HG03097 (cell line): ENCODE measurements at regions not wholly inside any gene's neighbourhood (a gene's known extent, or its start where the extent isn't known, plus 50 kb on each side); places are given as distances from the start of the nearest gene placed in this dataset.

Source experiments
- ATAC-seq: cut with Tn5 transposase; IDR thresholded peaks from one replicate; pipeline ENCODE4 v1.9.1; 2021; ENCODE audit not compliant: unreplicated experiment, low FRiP score

- ATAC-seq: no peak
Observed at GRCh38 chr3:13176445-13176844, 103.2 kb upstream of the IQSEC1 start.

GRCh38 chr3:13174803-13175135 lies 101.5 kb upstream of the IQSEC1 start:
- no peak for ATAC-seq

- ATAC-seq: no peak
Observed at GRCh38 chr3:13174011-13174802, 101.0 kb upstream of the IQSEC1 start.

- ATAC-seq: no peak
Observed at GRCh38 chr3:13173186-13173585, 100.0 kb upstream of the IQSEC1 start.

GRCh38 chr3:13172644-13173013 lies 99.4 kb upstream of the IQSEC1 start:
- no peak for ATAC-seq

- no peak for ATAC-seq
Observed at GRCh38 chr3:13171704-13172643, 98.7 kb upstream of the IQSEC1 start.

GRCh38 chr3:13170317-13170716 lies 97.1 kb upstream of the IQSEC1 start:
- no peak for ATAC-seq

GRCh38 chr3:13168391-13168790 lies 95.2 kb upstream of the IQSEC1 start:
- no peak for ATAC-seq

GRCh38 chr3:13167829-13168228 lies 94.6 kb upstream of the IQSEC1 start:
- no peak for ATAC-seq

- no peak for ATAC-seq
Observed at GRCh38 chr3:13167064-13167743, 94.0 kb upstream of the IQSEC1 start.

GRCh38 chr3:13166243-13167063 lies 93.2 kb upstream of the IQSEC1 start:
- ATAC-seq: no peak

GRCh38 chr3:13165576-13165975 lies 92.3 kb upstream of the IQSEC1 start:
- no peak for ATAC-seq

- ATAC-seq: no peak
Observed at GRCh38 chr3:13164893-13165492, 91.8 kb upstream of the IQSEC1 start.

GRCh38 chr3:13163848-13164382 lies 90.7 kb upstream of the IQSEC1 start:
- ATAC-seq: no peak

- ATAC-seq: no peak
Observed at GRCh38 chr3:13162549-13163320, 89.5 kb upstream of the IQSEC1 start.

GRCh38 chr3:13161771-13162535 lies 88.7 kb upstream of the IQSEC1 start:
- no peak for ATAC-seq

- ATAC-seq: no peak
Observed at GRCh38 chr3:13161021-13161759, 88.0 kb upstream of the IQSEC1 start.

- ATAC-seq: no peak
Observed at GRCh38 chr3:13160619-13161018, 87.4 kb upstream of the IQSEC1 start.
